Osteoblast (primary cell): ENCODE measurements at regions not wholly inside any gene's neighbourhood (a gene's known extent, or its start where the extent isn't known, plus 50 kb on each side); places are given as distances from the start of the nearest gene placed in this dataset.

Experiments used
- DNase-seq: peaks from one replicate; pipeline ENCODE4 v3.0.0; 2011; ENCODE audit warnings: low spot score, mixed read lengths; ENCODE audit not compliant: insufficient read length; ENCODE audit errors: missing footprints
- H2AFZ ChIP-seq: 2 replicates; pipeline ENCODE4 v1.6.0; 2011; ENCODE audit warnings: mild to moderate bottlenecking, low read length
- H3K27ac ChIP-seq: 2 replicates; pipeline ENCODE4 v1.5.1; 2011; ENCODE audit warnings: mild to moderate bottlenecking, low read depth, low read length, moderate library complexity
- H3K27me3 ChIP-seq: 2 replicates; pipeline ENCODE4 v1.6.0; 2012; ENCODE audit warnings: mild to moderate bottlenecking, control low read depth, inconsistent platforms, low read length, moderate library complexity; ENCODE audit not compliant: insufficient read depth
- H3K36me3 ChIP-seq: 2 replicates; pipeline ENCODE4 v1.5.1; 2011; ENCODE audit warnings: mild to moderate bottlenecking, low read length, control low read depth, moderate library complexity; ENCODE audit not compliant: insufficient read depth
- H3K4me1 ChIP-seq: 2 replicates; pipeline ENCODE4 v1.5.1; 2011; ENCODE audit warnings: mild to moderate bottlenecking, low read length, control low read depth, moderate library complexity; ENCODE audit not compliant: insufficient read depth
- H3K4me2 ChIP-seq: 2 replicates; pipeline ENCODE4 v1.6.0; 2011; ENCODE audit warnings: mild to moderate bottlenecking, low read length; ENCODE audit not compliant: insufficient read depth
- H3K4me3 ChIP-seq: fragments of 200-600 bp; sonication (generic); 3 replicates; pipeline ENCODE4 v1.5.1; 2012; ENCODE audit warnings: mild to moderate bottlenecking, low read length, inconsistent platforms; ENCODE audit not compliant: insufficient read depth
- H3K79me2 ChIP-seq: 2 replicates; pipeline ENCODE4 v1.6.0; 2012; ENCODE audit warnings: mild to moderate bottlenecking, low read length, control low read depth, inconsistent platforms; ENCODE audit not compliant: insufficient read depth
- H3K9me3 ChIP-seq: 2 replicates; pipeline ENCODE4 v1.5.1; 2011; ENCODE audit warnings: low read depth, low read length, control low read depth
- H4K20me1 ChIP-seq: 2 replicates; pipeline ENCODE4 v1.6.0; 2012; ENCODE audit warnings: mild to moderate bottlenecking, low read length, control low read depth; ENCODE audit not compliant: insufficient read depth
- CTCF ChIP-seq: IDR thresholded peaks from 2 replicates; pipeline ENCODE4 v1.5.1; 2011; ENCODE audit warnings: mild to moderate bottlenecking, low read depth, low read length, moderate library complexity; ENCODE audit errors: extremely low read depth

DNA sequence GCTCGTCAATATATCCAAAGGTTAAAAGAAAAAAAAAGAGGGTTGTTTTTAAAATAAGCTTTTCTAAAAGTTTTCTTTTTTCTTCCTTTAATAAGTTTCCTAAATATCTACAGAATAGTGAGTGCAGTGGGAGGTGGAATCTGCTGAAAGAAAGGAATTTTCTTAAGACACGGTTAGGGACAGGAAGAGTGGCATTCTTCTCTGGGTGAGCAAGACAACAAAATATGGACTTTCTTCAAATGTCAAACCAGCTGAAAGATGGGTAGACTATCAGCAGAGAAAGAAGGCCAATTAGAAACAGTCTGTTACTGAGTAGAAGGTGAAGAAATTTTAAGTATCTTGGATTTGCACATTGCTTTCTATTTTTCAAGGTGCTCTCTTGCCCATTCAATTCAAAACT lies 222.7 kb upstream of the PIK3C3 start:
- Histone ChIP-seq H3K27me3 (no peaks in the 10 kb centered on the region), H3K4me2 (no peak overlapping the region), H2AFZ (no peak overlapping the region), H3K9me3 (no peaks in the 10 kb centered on the region), H3K4me1 (no peaks in the 10 kb centered on the region), H3K79me2 (no peaks in the 10 kb centered on the region), H4K20me1 (no peaks in the 10 kb centered on the region), H3K27ac (no peak overlapping the region), H3K36me3 (no peaks in the 10 kb centered on the region), H3K4me3 (no peak overlapping the region)
- no peak for DNase-seq
- TF ChIP-seq CTCF = no peak

GRCh38 chr18:41731884-41732283 lies 223.2 kb upstream of the PIK3C3 start:
- H4K20me1 ChIP-seq = no peaks in the 10 kb centered on the region
- no peak overlapping the region for H3K4me3 ChIP-seq
- no peaks in the 10 kb centered on the region for H3K79me2 ChIP-seq
- no peaks in the 10 kb centered on the region for H3K9me3 ChIP-seq
- H3K36me3 ChIP-seq = no peaks in the 10 kb centered on the region
- TF ChIP-seq CTCF = no peak
- H3K4me2 ChIP-seq = no peak overlapping the region
- no peak overlapping the region for H2AFZ ChIP-seq
- no peak for DNase-seq
- no peaks in the 10 kb centered on the region for H3K27me3 ChIP-seq
- no peak overlapping the region for H3K27ac ChIP-seq
- no peaks in the 10 kb centered on the region for H3K4me1 ChIP-seq

- H2AFZ ChIP-seq = no peak overlapping the region
- no peaks in the 10 kb centered on the region for H3K9me3 ChIP-seq
- H3K4me1 ChIP-seq = no peaks in the 10 kb centered on the region
- no peaks in the 10 kb centered on the region for H3K36me3 ChIP-seq
- no peak overlapping the region for H3K27ac ChIP-seq
- no peak overlapping the region for H3K4me2 ChIP-seq
- H3K4me3 ChIP-seq = no peak overlapping the region
- TF ChIP-seq CTCF = no peak
- H3K79me2 ChIP-seq = no peaks in the 10 kb centered on the region
- no peaks in the 10 kb centered on the region for H4K20me1 ChIP-seq
- H3K27me3 ChIP-seq = no peaks in the 10 kb centered on the region
- no peak for DNase-seq
Measured at GRCh38 chr18:41724195-41724594, 230.8 kb upstream of the PIK3C3 start.

GRCh38 chr18:41721103-41721790 lies 233.8 kb upstream of the PIK3C3 start:
- no peak for TF ChIP-seq CTCF
- no peaks in the 10 kb centered on the region for H3K36me3 ChIP-seq
- H3K79me2 ChIP-seq = no peaks in the 10 kb centered on the region
- no peak overlapping the region for H3K4me2 ChIP-seq
- no peaks in the 10 kb centered on the region for H3K4me1 ChIP-seq
- H3K27me3 ChIP-seq = no peaks in the 10 kb centered on the region
- no peaks in the 10 kb centered on the region for H3K9me3 ChIP-seq
- no peak overlapping the region for H3K27ac ChIP-seq
- H2AFZ ChIP-seq = no peak overlapping the region
- no peak overlapping the region for H3K4me3 ChIP-seq
- H4K20me1 ChIP-seq = no peaks in the 10 kb centered on the region
- no peak for DNase-seq
